SK-N-SH treated with all-trans-retinoic acid at 6 μM for 48 hours (cell line): ENCODE measurements at regions not wholly inside any gene's neighbourhood (a gene's known extent, or its start where the extent isn't known, plus 50 kb on each side); places are given as distances from the start of the nearest gene placed in this dataset.

Experiments
- CSRNP3 ChIP-seq: fragments of 250-450 bp; sonication (Bioruptor Pico); IDR thresholded peaks from 2 replicates; pipeline ENCODE4 v1.5.1; 2021; ENCODE audit warnings: mild to moderate bottlenecking, moderate library complexity
- ZFP3 ChIP-seq: fragments of 250-450 bp; sonication (Bioruptor Pico); IDR thresholded peaks from 2 replicates; pipeline ENCODE4 v1.5.0; 2020; ENCODE audit warnings: mild to moderate bottlenecking, moderate library complexity
- ZNF565 ChIP-seq: fragments of 450-650 bp; formaldehyde crosslinking; conservative IDR thresholded peaks from 2 replicates; pipeline ENCODE4 v1.5.0; 2020; ENCODE audit warnings: low read depth, mild to moderate bottlenecking, moderate library complexity

- TF ChIP-seq ZNF565 (CRISPR knock-in tag) (no peak), CSRNP3 (no peak), ZFP3 (CRISPR knock-in tag) (no peak)
Observed at GRCh38 chr6:140380427-140381218, 1006.2 kb upstream of the CITED2 start.
